Right atrium auricular region (tissue), 2 donors: ENCODE measurements at regions not wholly inside any gene's neighbourhood (a gene's known extent, or its start where the extent isn't known, plus 50 kb on each side); places are given as distances from the start of the nearest gene placed in this dataset.

Source experiments
- DNase-seq: peaks from one replicate; pipeline ENCODE4 v3.0.0-alpha.2; 2019; ENCODE audit warnings: low spot score
- H3K27ac ChIP-seq, 2 donors: fragments of 200-600 bp; sonication (generic); 1 replicate in 1 of 2; 2 replicates in 1 of 2; pipeline ENCODE4 v1.5.1; 2016 to 2019
- H3K27me3 ChIP-seq, 2 donors: fragments of 200-600 bp; sonication (generic); one replicate each; pipeline versions ENCODE4 v1.5.1 to v1.6.0; 2017 to 2019
- H3K36me3 ChIP-seq: fragments of 200-600 bp; sonication (generic); one replicate; pipeline ENCODE4 v1.5.1; 2016
- H3K4me1 ChIP-seq, 2 donors: fragments of 200-600 bp; sonication (generic); one replicate each; pipeline versions ENCODE4 v1.5.1 to v1.6.0; 2017 to 2019
- H3K4me3 ChIP-seq, 2 donors: fragments of 200-600 bp; sonication (generic); 1 replicate in 1 of 2; 2 replicates in 1 of 2; pipeline ENCODE4 v1.5.1; 2017 to 2019; ENCODE audit warnings: mild to moderate bottlenecking in 1 of 2, moderate library complexity in 1 of 2
- H3K9me3 ChIP-seq, 2 donors: fragments of 200-600 bp; sonication (generic); one replicate each; pipeline ENCODE4 v1.5.1; 2019
- TF ChIP-seq, protein P1 (sequence below), 2 donors: fragments of 200-600 bp; sonication (generic); IDR thresholded peaks; one replicate each; pipeline ENCODE4 v1.5.1; 2019; ENCODE audit warnings: antibody characterized with exemption in 2 of 2

- Histone ChIP-seq H3K27ac (no peak overlapping the region), H3K27me3 (no peaks in the 10 kb centered on the region), H3K36me3 (no peaks in the 10 kb centered on the region), H3K9me3 (no peaks in the 10 kb centered on the region), H3K4me3 (no peak overlapping the region), H3K4me1 (no peaks in the 10 kb centered on the region)
- no peak for DNase-seq
- TF ChIP-seq, protein P1, sequence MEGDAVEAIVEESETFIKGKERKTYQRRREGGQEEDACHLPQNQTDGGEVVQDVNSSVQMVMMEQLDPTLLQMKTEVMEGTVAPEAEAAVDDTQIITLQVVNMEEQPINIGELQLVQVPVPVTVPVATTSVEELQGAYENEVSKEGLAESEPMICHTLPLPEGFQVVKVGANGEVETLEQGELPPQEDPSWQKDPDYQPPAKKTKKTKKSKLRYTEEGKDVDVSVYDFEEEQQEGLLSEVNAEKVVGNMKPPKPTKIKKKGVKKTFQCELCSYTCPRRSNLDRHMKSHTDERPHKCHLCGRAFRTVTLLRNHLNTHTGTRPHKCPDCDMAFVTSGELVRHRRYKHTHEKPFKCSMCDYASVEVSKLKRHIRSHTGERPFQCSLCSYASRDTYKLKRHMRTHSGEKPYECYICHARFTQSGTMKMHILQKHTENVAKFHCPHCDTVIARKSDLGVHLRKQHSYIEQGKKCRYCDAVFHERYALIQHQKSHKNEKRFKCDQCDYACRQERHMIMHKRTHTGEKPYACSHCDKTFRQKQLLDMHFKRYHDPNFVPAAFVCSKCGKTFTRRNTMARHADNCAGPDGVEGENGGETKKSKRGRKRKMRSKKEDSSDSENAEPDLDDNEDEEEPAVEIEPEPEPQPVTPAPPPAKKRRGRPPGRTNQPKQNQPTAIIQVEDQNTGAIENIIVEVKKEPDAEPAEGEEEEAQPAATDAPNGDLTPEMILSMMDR (IDR thresholded peaks at IDR 0.05), result no peak
Measured at GRCh38 chr4:149993030-149993429, 85.2 kb upstream of the DCLK2 start.

GRCh38 chr4:149995134-149995756 is 83.0 kb upstream of the DCLK2 start:
- TF ChIP-seq, protein P1 (IDR thresholded peaks at IDR 0.05), result no peak
- Histone ChIP-seq H3K27me3 (no peaks in the 10 kb centered on the region), H3K36me3 (no peaks in the 10 kb centered on the region), H3K4me3 (no peak overlapping the region), H3K4me1 (no peaks in the 10 kb centered on the region), H3K27ac (no peak overlapping the region), H3K9me3 (no peaks in the 10 kb centered on the region)
- DNase-seq, result no peak

DNA sequence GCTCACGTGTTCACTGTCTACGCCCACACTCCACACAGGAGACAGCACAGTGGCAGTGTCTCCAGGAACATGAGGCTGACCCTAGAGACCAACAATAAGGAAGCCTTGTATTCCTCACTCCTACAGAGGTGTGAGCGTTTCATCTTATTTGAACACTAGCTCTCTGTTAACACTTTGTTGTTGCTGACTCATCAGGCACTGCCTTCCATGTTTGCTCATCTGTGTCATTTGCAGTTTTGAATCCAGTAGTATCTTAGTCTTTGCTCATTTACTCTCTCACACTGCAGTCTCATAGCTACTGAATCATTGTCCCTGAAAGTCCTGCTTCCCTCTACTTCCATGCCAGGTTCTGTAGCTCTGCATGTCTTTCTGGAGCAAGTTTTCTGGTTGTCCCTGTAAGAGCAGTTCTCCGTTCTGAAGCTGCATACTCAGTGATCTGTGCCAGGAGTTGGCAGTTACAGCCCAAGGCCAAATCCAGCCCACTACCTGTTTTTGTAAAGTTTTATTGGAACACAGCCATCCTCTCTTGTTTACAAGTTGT is 80.3 kb upstream of the DCLK2 start:
- no peak for DNase-seq
- TF ChIP-seq, protein P1 (IDR thresholded peaks at IDR 0.05), result no peak
- Histone ChIP-seq H3K4me3 (no peak overlapping the region), H3K27me3 (no peaks in the 10 kb centered on the region), H3K27ac (no peak overlapping the region), H3K36me3 (no peaks in the 10 kb centered on the region), H3K4me1 (no peaks in the 10 kb centered on the region), H3K9me3 (no peaks in the 10 kb centered on the region)

DNA sequence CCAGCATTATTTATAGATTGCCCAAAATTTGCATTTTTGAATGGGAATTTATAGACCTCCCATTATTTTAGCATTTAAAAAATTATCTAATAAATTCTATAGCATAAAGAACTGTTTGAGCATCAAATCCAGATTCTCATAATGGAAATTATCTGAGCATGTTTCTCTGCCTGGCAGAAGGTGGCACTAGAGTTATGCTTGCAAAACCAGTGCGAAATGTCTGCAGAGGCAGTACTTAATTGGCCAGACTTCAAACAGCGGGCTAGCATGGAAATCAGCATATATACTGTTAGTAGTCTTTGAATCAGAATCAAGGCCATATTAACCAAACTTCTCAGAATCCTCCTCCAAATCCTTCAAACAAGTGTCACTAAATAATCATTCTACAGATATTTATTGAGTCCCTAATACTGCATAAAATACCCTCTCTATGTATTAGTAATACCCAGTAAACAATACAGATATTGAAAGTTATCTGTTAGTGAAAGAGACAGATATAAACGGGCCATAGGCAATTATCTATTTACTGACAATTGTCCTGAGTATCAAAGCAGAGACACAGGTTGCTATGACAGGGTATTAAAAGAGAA is 78.7 kb upstream of the DCLK2 start:
- Histone ChIP-seq H3K36me3 (no peaks in the 10 kb centered on the region), H3K27me3 (no peaks in the 10 kb centered on the region), H3K27ac (no peak overlapping the region), H3K4me1 (peaks cover 0 to 7% of the 10 kb centered on the region in 2 donors), H3K9me3 (no peaks in the 10 kb centered on the region), H3K4me3 (no peak overlapping the region)
- no peak for DNase-seq
- TF ChIP-seq, protein P1 (IDR thresholded peaks at IDR 0.05), result peak; percentile 55 to 84

GRCh38 chr4:150001815-150002214 is 76.4 kb upstream of the DCLK2 start:
- Histone ChIP-seq H3K4me3 (no peak overlapping the region), H3K27me3 (no peaks in the 10 kb centered on the region), H3K36me3 (no peaks in the 10 kb centered on the region), H3K9me3 (no peaks in the 10 kb centered on the region), H3K27ac (no peak overlapping the region), H3K4me1 (peaks cover 0 to 26% of the 10 kb centered on the region in 2 donors)
- DNase-seq, result no peak
- TF ChIP-seq, protein P1 (IDR thresholded peaks at IDR 0.05), result no peak
